ELR (cell line): ENCODE measurements at regions not wholly inside any gene's neighbourhood (a gene's known extent, or its start where the extent isn't known, plus 50 kb on each side); places are given as distances from the start of the nearest gene placed in this dataset.
"Not testable (repeated sequence)": the region's sequence is repeated elsewhere in the genome, so short reads cannot be mapped to it uniquely, and the experiment has no call there.

Source experiments
- DNase-seq: peaks from one replicate; pipeline ENCODE4 v3.0.0-alpha.2; 2015; ENCODE audit warnings: low read depth

GRCh38 chr12:60714141-60714900 lies 1118.5 kb downstream of the SLC16A7 start:
- DNase-seq, result no peak

DNA sequence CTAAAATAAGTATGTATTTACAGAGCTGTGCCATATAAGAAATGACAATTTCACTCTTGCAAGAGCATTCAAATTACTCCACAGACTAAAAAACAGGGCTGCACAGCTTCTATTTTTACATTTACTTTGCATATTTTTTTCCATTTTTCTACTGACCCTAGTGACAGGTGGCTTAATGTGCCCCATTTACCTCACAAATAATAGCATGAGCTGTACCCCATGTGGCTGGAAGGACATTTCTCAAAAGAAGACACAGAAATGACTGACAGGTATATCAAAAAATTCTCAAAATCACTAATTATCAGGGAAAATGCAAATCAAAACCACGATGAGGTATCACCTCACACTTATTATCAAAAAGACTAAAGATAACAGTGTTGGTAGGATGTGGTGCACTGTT lies 1128.6 kb downstream of the SLC16A7 start:
- DNase-seq, result no peak

GRCh38 chr12:60724984-60725383 lies 1129.2 kb downstream of the SLC16A7 start:
- DNase-seq, result no peak

DNA sequence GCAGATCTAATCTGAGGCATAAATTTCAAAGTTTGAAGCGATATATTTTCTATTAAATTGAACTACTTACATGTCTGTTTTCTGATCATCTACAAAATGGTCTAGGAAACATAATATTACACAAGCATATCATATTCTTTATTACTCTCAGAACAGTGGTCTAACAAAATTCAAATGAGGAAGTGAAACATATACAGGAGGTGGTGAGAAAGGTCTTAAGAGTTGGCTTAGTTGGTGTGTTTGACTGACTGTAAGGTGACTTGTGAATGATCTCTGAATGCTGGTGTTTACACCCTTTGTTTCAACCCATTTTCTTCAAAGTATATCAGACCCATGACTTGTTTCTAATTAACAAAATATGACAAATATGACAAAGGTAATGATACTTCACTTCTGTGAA lies 1156.8 kb downstream of the SLC16A7 start:
- no peak for DNase-seq

DNA sequence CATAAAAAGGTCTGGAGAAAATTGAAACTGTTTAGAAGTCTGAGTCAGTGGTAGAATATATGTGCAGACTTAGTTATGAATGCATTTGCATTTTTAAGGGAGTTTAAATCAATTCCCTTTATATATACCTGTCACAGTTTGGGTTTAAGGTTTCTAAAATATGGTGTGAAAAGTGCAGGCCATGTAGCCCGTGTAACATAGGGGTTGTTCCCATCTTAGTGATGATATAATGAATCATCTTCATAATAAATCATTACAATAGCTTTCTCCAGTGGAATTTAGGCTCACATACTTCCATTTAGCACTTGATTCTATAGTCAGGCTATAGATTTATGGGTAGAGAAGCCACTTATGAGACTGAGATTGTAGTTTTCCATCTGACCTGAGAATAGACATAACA lies 1162.4 kb downstream of the SLC16A7 start:
- no peak for DNase-seq

DNA sequence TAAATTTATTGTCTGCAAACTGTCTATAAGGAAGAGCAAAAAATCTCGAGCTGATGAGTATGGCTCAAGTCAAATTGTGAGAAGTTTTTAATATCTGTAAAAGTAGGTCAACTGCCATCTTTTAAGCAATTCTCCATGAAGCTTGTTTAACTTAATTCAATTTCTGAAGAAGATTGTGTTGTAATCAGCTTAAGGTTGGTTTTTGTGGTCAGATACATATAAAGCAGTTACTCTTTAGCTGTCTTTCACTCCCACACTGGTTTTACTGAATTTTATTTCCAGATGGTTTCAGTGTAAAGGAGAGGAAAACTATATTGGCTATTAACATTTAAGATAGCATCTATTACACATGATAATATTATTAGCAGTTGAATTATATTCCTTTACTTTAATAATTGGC lies 1165.1 kb downstream of the SLC16A7 start:
- no peak for DNase-seq

DNA sequence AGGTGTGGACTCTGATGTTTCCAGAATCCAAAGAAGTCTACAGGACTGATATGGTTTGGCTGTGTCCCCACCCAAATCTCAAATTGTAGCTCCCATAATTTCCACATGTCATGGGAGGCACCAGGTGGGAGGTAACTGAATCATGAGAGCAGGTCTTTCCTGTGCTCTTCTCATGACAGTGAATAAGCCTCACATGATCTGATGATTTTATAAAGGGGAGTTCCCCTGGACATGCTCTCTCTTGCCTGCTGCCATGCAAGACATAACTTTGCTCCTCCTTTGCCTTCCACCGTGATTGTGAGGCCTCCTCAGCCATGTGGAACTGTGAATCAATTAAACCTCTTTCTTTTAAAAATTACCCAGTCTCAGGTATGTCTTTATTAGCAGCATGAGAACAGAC lies 1205.3 kb downstream of the SLC16A7 start:
- DNase-seq, result not testable (repeated sequence)

- no peak for DNase-seq
Observed at GRCh38 chr12:60803147-60803546, 1207.3 kb downstream of the SLC16A7 start.

GRCh38 chr12:60805364-60805763 lies 1209.5 kb downstream of the SLC16A7 start:
- no peak for DNase-seq

GRCh38 chr12:60819794-60820193 lies 1224.0 kb downstream of the SLC16A7 start:
- no peak for DNase-seq

DNA sequence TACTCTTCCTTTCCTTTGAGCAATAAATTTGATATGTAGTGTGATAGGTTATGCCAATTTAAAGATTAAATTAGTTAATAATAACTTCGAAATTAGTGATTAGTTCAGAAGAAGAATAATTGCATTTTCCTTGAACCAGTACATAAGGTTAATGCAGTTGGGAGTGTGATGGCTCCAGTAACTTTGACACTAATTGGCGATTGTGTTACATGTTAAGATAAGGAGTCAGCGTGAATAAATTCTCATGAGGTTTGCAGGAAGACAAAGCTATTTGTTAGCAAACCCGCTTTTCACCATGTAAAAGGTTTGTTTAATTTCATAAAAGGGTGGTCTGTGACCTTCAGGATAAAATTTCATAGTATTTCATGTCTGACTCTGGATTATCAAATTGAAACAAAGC lies 1226.8 kb downstream of the SLC16A7 start:
- no peak for DNase-seq

GRCh38 chr12:60830381-60830780 lies 1234.6 kb downstream of the SLC16A7 start:
- DNase-seq, result no peak

- no peak for DNase-seq
Observed at GRCh38 chr12:60832290-60832689, 1236.5 kb downstream of the SLC16A7 start.

- no peak for DNase-seq
Observed at GRCh38 chr12:60834372-60834771, 1238.5 kb downstream of the SLC16A7 start.

GRCh38 chr12:60834806-60835205 lies 1239.0 kb downstream of the SLC16A7 start:
- no peak for DNase-seq

DNA sequence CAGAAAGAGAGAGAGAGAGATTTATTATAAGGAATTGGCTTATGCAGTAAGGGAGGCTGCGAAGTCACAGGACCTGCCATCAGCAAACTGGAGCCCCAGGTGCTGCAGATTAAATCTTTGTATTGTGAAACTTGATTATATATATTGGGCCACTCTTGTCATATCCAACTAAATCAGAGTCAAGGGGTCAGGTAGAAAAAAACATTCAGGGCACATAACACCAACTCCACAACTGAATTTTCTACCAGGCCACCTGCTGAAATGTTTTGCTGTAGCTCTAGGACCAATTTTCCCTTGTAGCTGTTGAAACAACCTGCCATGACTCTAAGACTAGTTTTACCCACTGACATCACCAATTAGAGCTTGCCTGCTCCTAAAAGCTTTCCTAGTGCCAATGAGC lies 1240.8 kb downstream of the SLC16A7 start:
- no peak for DNase-seq

DNA sequence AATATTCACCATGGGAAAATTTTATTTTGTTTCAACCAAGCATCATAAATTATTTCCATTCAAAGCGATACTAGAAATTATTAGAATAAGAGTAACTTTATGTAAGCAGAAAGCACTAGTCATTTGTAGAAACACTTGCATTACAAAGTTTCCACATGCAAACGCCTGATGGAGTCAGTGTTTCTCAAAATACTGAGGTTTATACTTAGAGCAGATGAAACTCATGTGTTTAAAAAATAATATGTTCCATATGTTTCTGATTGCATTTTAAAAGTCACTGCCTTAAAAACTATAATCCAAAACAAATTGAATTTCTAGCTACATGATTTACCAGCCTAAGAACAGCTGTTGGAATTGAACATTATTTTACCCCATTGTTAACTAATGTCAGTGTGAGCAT lies 1246.4 kb downstream of the SLC16A7 start:
- DNase-seq, result no peak

DNA sequence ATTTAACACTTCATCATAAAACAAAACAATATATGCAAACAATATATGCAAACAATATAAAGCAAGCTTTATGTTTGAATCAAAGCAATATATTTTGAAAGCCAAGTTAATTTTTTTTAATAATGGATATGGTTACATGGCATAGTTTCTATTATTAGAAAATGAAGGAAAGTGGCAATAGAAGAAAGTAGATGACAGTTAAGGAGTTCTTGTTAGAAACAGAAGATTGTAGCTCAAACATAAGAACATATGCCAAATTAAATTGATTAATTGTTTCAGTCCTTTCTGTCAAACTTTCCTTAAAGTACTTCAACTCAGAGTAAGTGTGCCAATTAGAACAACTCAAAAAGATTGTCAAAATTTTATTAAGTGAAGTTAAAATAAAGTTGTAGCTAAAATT lies 1248.3 kb downstream of the SLC16A7 start:
- no peak for DNase-seq

GRCh38 chr12:60844875-60845274 lies 1249.0 kb downstream of the SLC16A7 start:
- no peak for DNase-seq

DNA sequence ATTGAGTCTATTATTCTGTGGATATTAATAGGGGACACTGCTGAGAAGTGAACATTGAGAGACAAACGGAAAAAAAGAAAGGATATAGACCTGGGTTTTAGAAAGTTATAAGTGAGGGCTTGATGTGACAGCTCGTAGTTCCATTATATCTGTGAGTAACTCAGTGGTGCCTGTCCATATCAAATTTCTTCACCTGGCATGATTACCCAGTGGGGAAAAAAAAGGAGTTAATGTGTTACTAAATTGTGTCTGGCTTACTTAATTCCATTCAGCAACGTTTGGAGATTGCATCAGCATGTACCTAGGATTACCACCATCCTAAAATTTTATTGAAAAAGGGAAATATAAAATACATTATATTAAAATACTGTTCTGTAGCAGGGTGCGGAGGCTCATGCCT lies 1249.9 kb downstream of the SLC16A7 start:
- no peak for DNase-seq

DNA sequence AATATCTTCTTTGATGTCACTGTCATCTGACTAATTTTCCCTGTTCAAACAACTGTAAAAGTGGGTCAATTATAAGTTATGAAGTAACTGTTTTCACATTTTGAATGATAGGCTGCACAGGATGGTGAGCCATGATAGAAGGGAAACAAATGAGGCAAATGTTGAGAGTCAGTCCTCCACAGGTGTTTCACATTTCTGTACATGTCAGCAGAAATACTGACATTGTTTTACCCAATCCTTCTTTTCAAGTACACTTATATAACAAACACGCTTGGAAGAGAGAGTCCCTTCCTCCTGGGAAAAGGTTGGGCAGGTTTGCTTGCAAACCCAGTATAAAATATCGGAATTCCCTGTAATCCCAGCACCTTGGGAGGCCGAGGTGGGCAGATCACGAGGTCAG lies 1251.5 kb downstream of the SLC16A7 start:
- no peak for DNase-seq

- no peak for DNase-seq
Observed at GRCh38 chr12:60849723-60850122, 1253.9 kb downstream of the SLC16A7 start.

DNA sequence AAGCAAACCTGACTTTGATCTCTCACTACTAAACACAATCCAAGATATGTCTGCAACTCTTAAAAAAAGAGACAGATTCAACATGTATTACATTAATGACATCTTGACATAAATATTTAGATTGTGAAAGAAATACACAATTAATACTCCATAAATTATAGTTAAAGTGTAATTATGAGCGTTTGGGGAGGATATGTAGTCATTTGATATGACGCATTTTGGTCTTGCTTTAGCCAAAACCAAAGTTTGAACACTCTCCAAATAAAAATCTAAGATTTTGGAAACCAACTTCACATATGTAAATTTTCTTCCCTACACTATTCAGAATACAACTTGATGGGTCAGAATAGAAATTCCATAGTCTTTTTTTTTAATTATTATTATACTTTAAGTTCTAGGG lies 1257.6 kb downstream of the SLC16A7 start:
- DNase-seq, result no peak

- DNase-seq, result no peak
Observed at GRCh38 chr12:60863421-60863820, 1267.6 kb downstream of the SLC16A7 start.
